Activated naive CD4-positive, alpha-beta T cell treated with anti-CD3 and anti-CD28 coated beads, Interleukin-2, amount 50 U/mL, for 72 hours (primary cell): ENCODE measurements at regions not wholly inside any gene's neighbourhood (a gene's known extent, or its start where the extent isn't known, plus 50 kb on each side); places are given as distances from the start of the nearest gene placed in this dataset.

Experiments
- ATAC-seq, 2 donors: fragments of 150-1000 bp; cut with Tn5 transposase; 2 replicates each; pipeline ENCODE4 v1.10.0; 2021; ENCODE audit warnings: mild to moderate bottlenecking in 2 of 2, moderate library complexity in 2 of 2
- DNase-seq, 2 donors: peaks; one replicate each; pipeline ENCODE4 v3.0.0; 2021 to 2022; ENCODE audit warnings: low spot score in 2 of 2
- H3K27ac Mint-ChIP-seq, 2 donors: one replicate each; pipeline ENCODE4 v1.8.0; 2022; ENCODE audit warnings: mild to moderate bottlenecking in 2 of 2, mixed read lengths in 2 of 2
- H3K36me3 Mint-ChIP-seq, 2 donors: one replicate each; pipeline ENCODE4 v1.8.0; 2022; ENCODE audit warnings: mixed read lengths in 2 of 2
- H3K9me3 Mint-ChIP-seq, 2 donors: one replicate each; pipeline ENCODE4 v1.8.0; 2022; ENCODE audit warnings: mixed read lengths in 2 of 2

DNA sequence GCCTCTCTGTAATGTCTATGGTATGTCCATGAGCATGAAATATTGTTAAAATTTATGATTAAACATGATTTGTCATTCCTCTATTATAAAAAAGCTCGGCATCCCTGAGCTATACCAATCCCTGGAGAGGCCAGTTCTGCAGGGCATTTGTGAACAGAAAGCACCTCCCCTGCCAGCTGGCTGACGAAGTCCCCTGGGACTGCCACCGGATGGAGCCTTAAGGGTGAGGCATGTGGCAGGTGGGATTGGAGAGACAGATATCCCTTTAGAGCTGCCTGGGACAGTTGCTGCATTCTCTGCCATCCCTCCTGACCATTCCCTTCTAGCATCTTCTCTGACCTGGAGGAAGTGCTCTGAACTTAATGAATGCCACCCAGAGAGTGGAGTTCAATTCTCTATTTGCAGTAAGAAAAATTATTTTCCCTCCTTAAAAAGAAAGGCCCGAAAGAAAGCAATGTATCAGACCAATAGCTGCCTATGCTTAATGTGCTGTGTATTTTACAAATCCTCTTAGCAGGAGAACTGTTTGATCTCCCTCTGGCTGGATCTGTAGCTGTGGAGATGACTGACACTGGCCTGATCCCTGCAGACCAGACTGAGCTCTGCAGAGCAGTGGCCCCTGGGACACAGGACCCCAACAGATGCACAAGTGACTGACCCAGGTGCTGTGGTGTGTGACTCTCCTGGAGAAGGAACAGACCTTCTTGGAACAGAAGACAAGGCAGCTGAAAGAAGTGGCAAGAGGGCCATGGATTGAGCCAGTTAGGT, 219.0 kb upstream of the NAV2 start:
- ATAC-seq (no peak), DNase-seq (no peak)
- Mint-ChIP-seq H3K9me3 (no peaks in the 10 kb centered on the region), H3K27ac (no peak overlapping the region), H3K36me3 (no peaks in the 10 kb centered on the region)

GRCh38 chr11:19482319-19483100, 230.1 kb upstream of the NAV2 start:
- H3K27ac Mint-ChIP-seq, result no peak overlapping the region
- H3K36me3 Mint-ChIP-seq, result no peaks in the 10 kb centered on the region
- ATAC-seq (no peak), DNase-seq (no peak)
- H3K9me3 Mint-ChIP-seq, result peaks cover 0 to 4% of the 10 kb centered on the region in 2 donors

DNA sequence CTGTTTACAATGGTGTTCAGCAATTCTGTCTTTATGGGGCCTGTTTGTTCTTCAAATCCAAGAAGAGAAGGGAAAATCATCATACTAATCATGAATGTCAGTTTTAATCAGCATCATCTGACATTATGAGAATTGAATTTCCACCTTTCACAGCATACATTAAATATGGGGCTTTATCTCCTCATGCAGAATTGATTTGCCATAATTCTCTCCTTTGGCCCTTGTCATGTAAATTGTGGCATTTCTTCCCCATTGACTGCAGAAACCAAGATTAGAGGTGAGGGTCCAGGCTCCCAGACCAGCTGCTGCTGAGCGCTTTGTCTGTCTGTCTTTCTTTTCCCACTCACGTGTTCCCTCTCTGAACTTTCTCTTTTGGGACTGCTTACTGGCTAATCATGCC, 232.1 kb upstream of the NAV2 start:
- DNase-seq (no peak), ATAC-seq (no peak)
- H3K36me3 Mint-ChIP-seq, result no peaks in the 10 kb centered on the region
- no peak overlapping the region for H3K27ac Mint-ChIP-seq
- no peaks in the 10 kb centered on the region for H3K9me3 Mint-ChIP-seq

DNA sequence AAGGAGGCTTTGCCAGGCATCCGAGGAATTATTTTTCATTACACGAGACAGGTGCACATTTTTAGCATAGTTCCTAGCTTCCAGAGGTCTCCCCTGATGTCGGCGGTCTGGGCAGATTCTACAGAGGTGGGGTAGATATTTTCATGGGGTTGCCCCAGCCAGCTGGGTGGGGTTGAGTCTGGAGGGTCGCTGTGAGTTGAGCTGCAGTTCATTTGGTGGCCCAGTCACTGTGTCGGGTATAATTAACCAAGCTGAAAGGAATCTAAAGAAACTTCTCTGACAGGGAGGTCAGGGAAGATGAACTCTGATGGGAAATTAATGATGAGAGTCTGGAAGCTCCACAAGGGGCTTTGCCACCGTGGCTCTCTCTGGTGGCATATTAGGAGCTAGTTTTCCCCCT, 233.7 kb upstream of the NAV2 start:
- Mint-ChIP-seq H3K36me3 (no peaks in the 10 kb centered on the region), H3K9me3 (no peaks in the 10 kb centered on the region), H3K27ac (no peak overlapping the region)
- ATAC-seq (no peak), DNase-seq (no peak)

- no peak overlapping the region for H3K27ac Mint-ChIP-seq
- H3K36me3 Mint-ChIP-seq, result no peaks in the 10 kb centered on the region
- ATAC-seq (no peak), DNase-seq (no peak)
- no peaks in the 10 kb centered on the region for H3K9me3 Mint-ChIP-seq
These were observed 234.4 kb upstream of the E2F8 start for GRCh38 chr11:19474954-19475721.

GRCh38 chr11:19474211-19474610, 233.5 kb upstream of the E2F8 start:
- ATAC-seq, result no peak
- Mint-ChIP-seq H3K27ac (no peak overlapping the region), H3K9me3 (no peaks in the 10 kb centered on the region), H3K36me3 (no peaks in the 10 kb centered on the region)
- no peak for DNase-seq

DNA sequence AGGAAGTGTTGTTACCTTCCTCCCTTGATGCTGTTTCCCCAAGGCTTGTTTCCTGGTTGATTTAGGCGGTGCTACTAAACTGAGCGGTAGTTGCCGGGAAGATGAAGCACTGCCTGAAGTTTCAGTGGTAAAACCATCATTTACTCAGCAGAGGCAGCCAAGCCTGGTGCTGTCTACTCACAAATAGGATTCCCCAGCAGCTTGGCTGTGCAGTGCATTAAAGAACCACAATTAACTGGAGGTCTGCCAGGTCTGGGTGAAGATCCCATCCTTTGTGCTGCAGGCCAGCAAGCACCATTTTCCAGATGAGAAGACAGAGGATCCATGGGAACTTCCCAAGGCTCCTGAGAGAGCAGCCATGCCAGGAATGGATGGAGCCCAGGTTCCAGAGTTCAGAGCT, 231.9 kb upstream of the E2F8 start:
- no peaks in the 10 kb centered on the region for H3K9me3 Mint-ChIP-seq
- ATAC-seq (no peak), DNase-seq (no peak)

DNA sequence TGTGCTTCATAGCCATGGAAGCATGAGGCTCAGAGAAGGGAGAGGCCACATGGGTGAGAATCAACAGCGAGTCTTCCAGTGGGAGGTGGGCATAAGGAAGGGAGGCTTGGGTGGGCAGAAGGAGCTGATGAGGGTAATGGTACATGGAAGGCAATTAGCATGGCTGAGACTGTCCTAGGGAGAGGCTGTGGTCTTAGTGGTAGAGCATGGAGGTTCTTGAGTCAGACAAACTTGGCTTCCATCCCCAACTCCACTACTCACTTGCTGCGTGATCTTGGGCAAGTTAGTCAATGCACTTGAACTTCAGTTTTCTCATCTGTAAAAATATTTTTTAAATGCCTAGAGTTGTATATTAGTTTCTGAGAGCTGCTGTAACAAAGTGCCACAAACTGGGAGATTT, 227.2 kb upstream of the E2F8 start:
- no peak for DNase-seq
- Mint-ChIP-seq H3K27ac (no peak overlapping the region), H3K9me3 (no peaks in the 10 kb centered on the region), H3K36me3 (no peaks in the 10 kb centered on the region)
- no peak for ATAC-seq

More for the DNA sequence above, 231.9 kb upstream of the E2F8 start:
- no peak overlapping the region for H3K27ac Mint-ChIP-seq
- no peaks in the 10 kb centered on the region for H3K36me3 Mint-ChIP-seq

DNA sequence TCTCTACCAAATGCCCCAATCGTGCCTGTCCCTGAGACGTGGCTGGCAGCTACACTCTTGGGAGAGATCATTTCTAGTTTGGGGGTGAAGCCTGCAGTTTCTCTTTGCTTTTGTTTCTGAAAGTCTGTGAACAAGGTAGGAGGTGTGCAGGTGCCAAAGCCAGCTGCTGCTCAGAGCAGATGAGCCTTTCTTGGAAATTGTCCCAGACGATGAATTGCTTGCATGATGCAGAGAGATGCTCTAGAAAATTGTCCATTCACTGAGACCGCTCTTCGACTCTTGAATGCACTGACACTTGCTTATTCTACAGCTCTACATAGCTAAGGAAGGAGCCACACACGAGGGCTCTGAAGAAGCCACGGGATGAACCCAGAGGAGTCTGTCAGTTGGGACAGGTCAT, 225.6 kb upstream of the E2F8 start:
- Mint-ChIP-seq H3K36me3 (no peaks in the 10 kb centered on the region), H3K9me3 (no peaks in the 10 kb centered on the region), H3K27ac (no peak overlapping the region)
- DNase-seq (no peak), ATAC-seq (no peak)

DNA sequence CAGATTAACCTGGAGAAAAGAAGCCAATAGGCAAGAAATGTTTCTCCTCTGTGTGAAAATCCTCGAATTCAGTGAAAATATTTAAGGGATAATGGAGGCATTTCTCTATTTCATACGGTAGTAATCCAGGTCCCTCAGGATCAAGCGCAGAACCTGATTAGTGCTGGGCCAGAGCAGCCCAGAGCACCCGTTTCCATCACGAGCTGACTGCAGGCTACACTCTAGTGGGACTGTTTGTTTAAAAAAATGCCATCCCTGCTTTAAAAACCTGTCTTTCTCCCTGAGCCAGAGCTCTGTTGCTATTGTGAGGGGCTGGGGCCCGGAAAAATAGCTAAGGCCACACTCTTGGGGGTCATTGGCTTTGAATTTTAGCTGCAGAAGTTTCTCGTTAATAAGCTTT, 223.2 kb upstream of the E2F8 start:
- no peaks in the 10 kb centered on the region for H3K36me3 Mint-ChIP-seq
- H3K27ac Mint-ChIP-seq, result no peak overlapping the region
- ATAC-seq (no peak), DNase-seq (no peak)
- no peaks in the 10 kb centered on the region for H3K9me3 Mint-ChIP-seq

- ATAC-seq (no peak), DNase-seq (no peak)
- Mint-ChIP-seq H3K36me3 (no peaks in the 10 kb centered on the region), H3K27ac (no peak overlapping the region), H3K9me3 (no peaks in the 10 kb centered on the region)
These were observed 220.1 kb upstream of the E2F8 start for GRCh38 chr11:19460718-19461405.

GRCh38 chr11:19459240-19459639, 218.5 kb upstream of the E2F8 start:
- Mint-ChIP-seq H3K36me3 (no peaks in the 10 kb centered on the region), H3K9me3 (no peaks in the 10 kb centered on the region), H3K27ac (no peak overlapping the region)
- no peak for DNase-seq
- no peak for ATAC-seq

- Mint-ChIP-seq H3K9me3 (no peaks in the 10 kb centered on the region), H3K27ac (no peak overlapping the region), H3K36me3 (no peaks in the 10 kb centered on the region)
- no peak for ATAC-seq
- DNase-seq, result no peak
These were observed 218.0 kb upstream of the E2F8 start for GRCh38 chr11:19458721-19459120.

DNA sequence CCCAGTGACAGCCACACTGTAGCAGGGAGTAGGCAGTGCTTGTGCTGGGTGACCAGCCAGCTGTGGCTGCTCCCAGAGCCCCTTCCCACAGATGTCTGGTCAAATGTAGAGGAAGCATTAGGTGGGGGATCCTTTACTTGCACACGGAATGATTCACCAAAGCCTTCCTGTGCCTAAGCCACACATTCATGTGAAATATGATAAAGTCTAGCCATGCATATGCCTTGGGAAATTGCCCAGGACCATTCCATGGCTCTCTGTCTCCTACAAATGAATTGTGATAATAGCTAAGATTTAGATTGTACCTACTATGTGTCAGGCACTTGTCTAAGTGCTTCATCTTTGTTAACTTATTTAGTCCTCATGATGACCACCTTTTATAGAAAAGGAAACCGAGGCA, 217.5 kb upstream of the E2F8 start:
- Mint-ChIP-seq H3K36me3 (no peaks in the 10 kb centered on the region), H3K27ac (no peak overlapping the region), H3K9me3 (no peaks in the 10 kb centered on the region)
- ATAC-seq (no peak), DNase-seq (no peak)

DNA sequence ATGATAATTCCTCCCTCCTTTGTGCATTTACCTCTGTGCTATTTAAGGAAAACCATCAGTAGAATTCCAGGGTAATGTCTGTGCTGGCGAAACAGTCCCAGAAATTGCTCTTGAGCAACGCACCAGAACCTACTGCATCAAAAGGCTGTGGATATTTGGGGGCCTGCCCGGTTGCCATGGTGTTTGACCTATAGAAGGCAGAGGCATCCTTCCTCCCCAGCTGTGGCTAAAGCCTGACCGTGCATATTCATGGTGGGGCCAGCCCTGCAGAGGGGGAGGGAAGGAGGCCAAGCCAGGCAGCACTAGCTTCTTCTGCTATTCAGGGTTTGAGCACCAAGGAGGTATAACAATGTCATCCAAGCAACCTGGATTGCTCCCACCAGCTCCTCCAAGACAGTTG, 215.0 kb upstream of the E2F8 start:
- H3K27ac Mint-ChIP-seq, result no peak overlapping the region
- no peaks in the 10 kb centered on the region for H3K9me3 Mint-ChIP-seq
- H3K36me3 Mint-ChIP-seq, result no peaks in the 10 kb centered on the region
- DNase-seq (no peak), ATAC-seq (no peak)

- Mint-ChIP-seq H3K27ac (no peak overlapping the region), H3K36me3 (no peaks in the 10 kb centered on the region)
- no peak for ATAC-seq
These were observed 213.0 kb upstream of the E2F8 start for GRCh38 chr11:19453651-19454257.

More at GRCh38 chr11:19453651-19454257, 213.0 kb upstream of the E2F8 start:
- DNase-seq, result no peak
- H3K9me3 Mint-ChIP-seq, result no peaks in the 10 kb centered on the region
